NOMO-1 (cell line): ENCODE measurements at regions not wholly inside any gene's neighbourhood (a gene's known extent, or its start where the extent isn't known, plus 50 kb on each side); places are given as distances from the start of the nearest gene placed in this dataset.

Source experiments
- DNase-seq, 2 experiments: peaks; one replicate each; lab custom pipeline; 2025; ENCODE audit not compliant: unreplicated experiment in 2 of 2; lab: John Stamatoyannopoulos, UW

- DNase-seq = no peak
These were observed 339.1 kb downstream of the TSN start for GRCh38 chr2:122094557-122094956.

- DNase-seq = no peak
These were observed 341.3 kb downstream of the TSN start for GRCh38 chr2:122096761-122097160.

- DNase-seq = no peak
These were observed 342.9 kb downstream of the TSN start for GRCh38 chr2:122098306-122098705.

GRCh38 chr2:122100346-122100745 is 344.9 kb downstream of the TSN start:
- no peak for DNase-seq

- no peak for DNase-seq
These were observed 345.3 kb downstream of the TSN start for GRCh38 chr2:122100756-122101155.

GRCh38 chr2:122101319-122101718 is 345.9 kb downstream of the TSN start:
- no peak for DNase-seq

- DNase-seq = no peak
These were observed 349.9 kb downstream of the TSN start for GRCh38 chr2:122105171-122105876.

- no peak for DNase-seq
These were observed 350.4 kb downstream of the TSN start for GRCh38 chr2:122105877-122106206.

- DNase-seq = no peak
These were observed 352.7 kb downstream of the TSN start for GRCh38 chr2:122108186-122108585.

- DNase-seq = no peak
These were observed 357.0 kb downstream of the TSN start for GRCh38 chr2:122112216-122113005.

GRCh38 chr2:122114421-122114820 is 359.0 kb downstream of the TSN start:
- no peak for DNase-seq

- no peak for DNase-seq
These were observed 361.9 kb downstream of the TSN start for GRCh38 chr2:122117371-122117770.

- DNase-seq = no peak
These were observed 373.9 kb downstream of the TSN start for GRCh38 chr2:122129399-122129798.

GRCh38 chr2:122132147-122132691 is 376.8 kb downstream of the TSN start:
- no peak for DNase-seq

- DNase-seq = no peak
These were observed 379.8 kb downstream of the TSN start for GRCh38 chr2:122135021-122135937.

- no peak for DNase-seq
These were observed 380.6 kb downstream of the TSN start for GRCh38 chr2:122136056-122136455.

- DNase-seq = no peak
These were observed 383.1 kb downstream of the TSN start for GRCh38 chr2:122138561-122138960.

- no peak for DNase-seq
These were observed 384.4 kb downstream of the TSN start for GRCh38 chr2:122139739-122140420.

- no peak for DNase-seq
These were observed 389.4 kb downstream of the TSN start for GRCh38 chr2:122144884-122145283.

GRCh38 chr2:122145856-122146255 is 390.4 kb downstream of the TSN start:
- DNase-seq = no peak
